ENCODE measurements at regions not wholly inside any gene's neighbourhood (a gene's known extent, or its start where the extent isn't known, plus 50 kb on each side); places are given as distances from the start of the nearest gene placed in this dataset.
"Not testable (repeated sequence)": the region's sequence is repeated elsewhere in the genome, so short reads cannot be mapped to it uniquely, and the experiment has no call there.

GRCh38 chr12:93231938-93232337 is 145.8 kb upstream of the NUDT4 start:
- H3K36me3 Mint-ChIP-seq (ENCODE audit: low read depth), result no peaks in the 10 kb centered on the region
- CTCF ChIA-PET, result no interaction called here
- peaks cover 10% of the 10 kb centered on the region for H3K9me3 Mint-ChIP-seq
- no peak overlapping the region for H3K4me3 Mint-ChIP-seq
- POLR2A ChIA-PET, result no interaction called here
- no peaks in the 10 kb centered on the region for H3K27me3 Mint-ChIP-seq
- H3K4me1 Mint-ChIP-seq, result no peaks in the 10 kb centered on the region
- DNase-seq, result no peak
- H3K27ac Mint-ChIP-seq, result no peak overlapping the region

GRCh38 chr12:93234641-93235040 is 143.1 kb upstream of the NUDT4 start:
- Mint-ChIP-seq H3K27me3 (no peaks in the 10 kb centered on the region), H3K27ac (no peak overlapping the region), H3K4me3 (no peak overlapping the region), H3K4me1 (no peaks in the 10 kb centered on the region), H3K36me3 (ENCODE audit: low read depth) (peaks cover 4% of the 10 kb centered on the region), H3K9me3 (peaks cover 15% of the 10 kb centered on the region)
- ChIA-PET POLR2A (no interaction called here), CTCF (interaction anchor here (0.5 kb wide), 1 partner anchor 15 kb away, joined by 3 read pairs; no protein-coding TSS in a partner anchor)
- DNase-seq, result no peak

GRCh38 chr12:93235881-93236280 is 141.8 kb upstream of the NUDT4 start:
- no peak overlapping the region for H3K27ac Mint-ChIP-seq
- H3K36me3 Mint-ChIP-seq (ENCODE audit: low read depth), result peaks cover 5% of the 10 kb centered on the region
- ChIA-PET CTCF (interaction anchor here (0.9 kb wide), 1 partner anchor 8 kb away, joined by 3 read pairs; no protein-coding TSS in a partner anchor), POLR2A (no interaction called here)
- no peaks in the 10 kb centered on the region for H3K27me3 Mint-ChIP-seq
- H3K9me3 Mint-ChIP-seq, result peaks cover 23% of the 10 kb centered on the region
- H3K4me3 Mint-ChIP-seq, result no peak overlapping the region
- DNase-seq, result no peak
- no peaks in the 10 kb centered on the region for H3K4me1 Mint-ChIP-seq

- Mint-ChIP-seq H3K36me3 (ENCODE audit: low read depth) (peaks cover 5% of the 10 kb centered on the region), H3K9me3 (peaks cover 23% of the 10 kb centered on the region), H3K27ac (no peak overlapping the region), H3K4me3 (no peak overlapping the region), H3K4me1 (no peaks in the 10 kb centered on the region), H3K27me3 (no peaks in the 10 kb centered on the region)
- CTCF ChIA-PET, result interaction anchor here (0.6 kb wide), 1 partner anchor 411 kb away, joined by 3 read pairs; no protein-coding TSS in a partner anchor
- POLR2A ChIA-PET, result no interaction called here
- no peak for DNase-seq
Measured at GRCh38 chr12:93237235-93237915, 140.3 kb upstream of the NUDT4 start.

- DNase-seq; H3K4me1 Mint-ChIP-seq; H3K4me3 Mint-ChIP-seq; H3K36me3 Mint-ChIP-seq (ENCODE audit: low read depth); H3K27me3 Mint-ChIP-seq; POLR2A ChIA-PET; H3K27ac Mint-ChIP-seq: not testable (repeated sequence)
- CTCF ChIA-PET, result interaction anchor here (0.5 kb wide), 1 partner anchor 236 kb away, joined by 3 read pairs; no protein-coding TSS in a partner anchor
- H3K9me3 Mint-ChIP-seq, result peaks cover 23% of the 10 kb centered on the region
Measured at GRCh38 chr12:93238512-93239262, 139.0 kb upstream of the NUDT4 start.

GRCh38 chr12:93239789-93240188 is 137.9 kb upstream of the NUDT4 start:
- POLR2A ChIA-PET; H3K36me3 Mint-ChIP-seq (ENCODE audit: low read depth); H3K27ac Mint-ChIP-seq; DNase-seq; CTCF ChIA-PET; H3K27me3 Mint-ChIP-seq; H3K4me3 Mint-ChIP-seq: not testable (repeated sequence)
- H3K4me1 Mint-ChIP-seq, result peaks cover 16% of the 10 kb centered on the region
- H3K9me3 Mint-ChIP-seq, result peaks cover 23% of the 10 kb centered on the region

- peaks cover 34% of the 10 kb centered on the region for H3K4me1 Mint-ChIP-seq
- DNase-seq, result no peak
- H3K36me3 Mint-ChIP-seq (ENCODE audit: low read depth), result peaks cover 5% of the 10 kb centered on the region
- POLR2A ChIA-PET, result no interaction called here
- CTCF ChIA-PET, result interaction anchor here (1.2 kb wide), 1 partner anchor 32 kb away, joined by 3 read pairs; no protein-coding TSS in a partner anchor
- no peak overlapping the region for H3K4me3 Mint-ChIP-seq
- H3K9me3 Mint-ChIP-seq, result peaks cover 13% of the 10 kb centered on the region
- no peak overlapping the region for H3K27ac Mint-ChIP-seq
- H3K27me3 Mint-ChIP-seq, result no peaks in the 10 kb centered on the region
Measured at GRCh38 chr12:93242154-93242972, 135.4 kb upstream of the NUDT4 start.

- no peak for DNase-seq
- Mint-ChIP-seq H3K4me3 (no peak overlapping the region), H3K27ac (no peak overlapping the region), H3K9me3 (peaks cover 11% of the 10 kb centered on the region), H3K36me3 (ENCODE audit: low read depth) (peaks cover 1% of the 10 kb centered on the region), H3K4me1 (peaks cover 43% of the 10 kb centered on the region), H3K27me3 (no peaks in the 10 kb centered on the region)
- ChIA-PET POLR2A (no interaction called here), CTCF (interaction anchor here (1.0 to 1.4 kb wide), 2 partner anchors 8 to 18 kb away, joined by 3 to 8 read pairs; no protein-coding TSS in a partner anchor)
Measured at GRCh38 chr12:93243382-93243688, 134.4 kb upstream of the NUDT4 start.

GRCh38 chr12:93243689-93244513 is 133.8 kb upstream of the NUDT4 start:
- DNase-seq, result peak; percentile 35
- Mint-ChIP-seq H3K27me3 (no peaks in the 10 kb centered on the region), H3K36me3 (ENCODE audit: low read depth) (peaks cover 1% of the 10 kb centered on the region), H3K9me3 (peaks cover 11% of the 10 kb centered on the region), H3K27ac (peak overlapping the region; percentile 88), H3K4me1 (peaks cover 47% of the 10 kb centered on the region), H3K4me3 (peak overlapping the region; percentile 36)
- ChIA-PET POLR2A (no interaction called here), CTCF (interaction anchor here (0.6 to 1.4 kb wide), 5 partner anchors 8 to 176 kb away, joined by 3 to 8 read pairs (median 3); no protein-coding TSS in a partner anchor)

GRCh38 chr12:93244514-93245077 is 133.1 kb upstream of the NUDT4 start:
- DNase-seq, result peak; percentile 16
- CTCF ChIA-PET, result interaction anchor here (0.6 to 1.4 kb wide), 3 partner anchors 16 to 175 kb away, joined by 3 to 8 read pairs (median 4); no protein-coding TSS in a partner anchor
- H3K36me3 Mint-ChIP-seq (ENCODE audit: low read depth), result peaks cover 1% of the 10 kb centered on the region
- H3K4me3 Mint-ChIP-seq, result peak overlapping the region; percentile 36
- peaks cover 8% of the 10 kb centered on the region for H3K9me3 Mint-ChIP-seq
- POLR2A ChIA-PET, result no interaction called here
- peak overlapping the region; percentile 88 for H3K27ac Mint-ChIP-seq
- no peaks in the 10 kb centered on the region for H3K27me3 Mint-ChIP-seq
- H3K4me1 Mint-ChIP-seq, result peaks cover 54% of the 10 kb centered on the region

GRCh38 chr12:93245543-93245942 is 132.2 kb upstream of the NUDT4 start:
- H3K27me3 Mint-ChIP-seq, result no peaks in the 10 kb centered on the region
- peaks cover 59% of the 10 kb centered on the region for H3K4me1 Mint-ChIP-seq
- peak; percentile 67 for DNase-seq
- no peaks in the 10 kb centered on the region for H3K9me3 Mint-ChIP-seq
- no peaks in the 10 kb centered on the region for H3K36me3 Mint-ChIP-seq (ENCODE audit: low read depth)
- ChIA-PET CTCF (no interaction called here), POLR2A (no interaction called here)
- peak overlapping the region; percentile 40 for H3K4me3 Mint-ChIP-seq
- peak overlapping the region; percentile 88 for H3K27ac Mint-ChIP-seq

All from activated CD4-positive, alpha-beta T cell treated with anti-CD3 and anti-CD28 coated beads, Interleukin-2, amount 10 ng/mL, durations not matched to agents 7 days and 5 days (primary cell).